GM21786 (cell line): ENCODE measurements at regions not wholly inside any gene's neighbourhood (a gene's known extent, or its start where the extent isn't known, plus 50 kb on each side); places are given as distances from the start of the nearest gene placed in this dataset.
A peak's percentile ranks its signal among the peaks of the same experiment; 100 is the strongest.

Experiments
- ATAC-seq: cut with Tn5 transposase; IDR thresholded peaks from one replicate; pipeline ENCODE4 v1.9.1; 2021; ENCODE audit not compliant: unreplicated experiment

DNA sequence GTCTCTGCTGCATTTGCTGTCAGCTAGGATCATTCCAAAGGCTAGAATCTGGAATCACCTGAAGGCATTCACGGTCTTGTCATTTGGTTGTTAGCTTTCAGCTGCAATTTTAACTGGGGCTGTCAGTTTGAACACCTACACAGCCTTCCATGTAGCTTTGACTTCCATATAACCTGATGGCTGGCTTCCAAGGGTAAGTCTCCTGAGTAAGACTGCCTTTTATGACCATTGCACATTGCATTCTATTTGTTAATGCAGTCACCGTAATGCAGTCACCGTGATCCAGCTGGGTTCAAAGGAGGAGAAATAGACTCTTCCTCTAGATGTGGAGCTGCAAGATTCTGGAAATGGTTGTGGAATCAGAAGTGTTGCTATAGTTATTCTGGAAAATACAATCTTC lies 1284.2 kb downstream of the ADGRL3 start:
- ATAC-seq = no peak

DNA sequence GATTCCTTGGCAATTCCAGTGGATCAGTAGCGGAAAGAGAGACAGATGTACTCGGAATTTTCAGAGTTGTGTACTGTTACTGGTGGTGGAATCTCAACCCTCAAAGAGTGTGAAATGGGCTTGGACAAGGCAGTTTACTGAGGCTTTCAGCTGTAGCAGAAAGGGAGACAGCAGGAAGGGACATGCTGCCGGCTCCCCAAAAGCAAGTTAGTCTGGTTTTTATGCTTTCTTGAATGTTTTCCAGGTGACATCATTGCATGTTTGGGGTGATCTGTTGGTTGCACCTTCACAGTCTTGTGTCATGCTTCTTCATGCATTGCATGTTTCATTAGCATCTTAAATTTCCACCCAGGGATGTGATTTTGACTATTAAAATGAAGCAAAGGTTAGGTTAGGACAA lies 1282.2 kb downstream of the ADGRL3 start:
- no peak for ATAC-seq

DNA sequence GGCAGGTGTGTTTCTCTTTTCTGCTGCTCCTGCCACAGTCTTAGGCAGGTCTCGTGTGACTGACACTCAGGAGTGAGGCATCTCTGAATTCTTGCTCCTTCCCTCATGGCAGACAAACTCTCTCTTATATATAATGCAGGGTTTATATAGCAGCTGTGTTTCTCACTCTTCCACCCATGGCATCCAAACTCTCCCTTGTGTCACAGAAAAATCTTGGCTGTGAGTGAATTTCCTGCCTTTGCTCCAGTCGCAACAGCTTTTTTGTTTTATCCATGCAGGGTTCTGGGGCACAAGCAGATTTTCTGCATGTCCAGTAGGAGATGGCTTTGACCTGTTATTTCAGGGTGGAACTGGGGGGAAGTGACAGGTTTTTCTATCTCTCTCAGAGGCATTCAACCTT lies 1275.5 kb downstream of the ADGRL3 start:
- ATAC-seq = no peak

DNA sequence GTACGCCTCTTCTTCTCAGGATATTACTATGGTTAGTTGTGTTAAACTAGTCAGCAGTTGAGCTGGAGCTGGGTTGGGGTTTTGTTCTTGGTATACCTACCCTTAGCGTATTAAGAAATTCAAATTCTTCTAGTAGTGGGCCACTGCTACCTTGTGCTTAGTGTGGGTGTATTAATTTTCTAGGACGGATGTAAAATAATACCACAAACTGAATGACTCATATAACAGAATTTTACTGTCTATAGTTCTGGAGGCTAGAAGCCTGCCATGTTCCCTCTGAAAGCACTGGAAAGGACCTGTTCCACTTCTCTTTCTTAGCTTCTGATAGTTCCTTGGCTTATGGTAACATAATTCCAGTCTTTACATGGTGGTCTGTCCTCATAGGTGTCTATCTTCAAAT lies 1274.7 kb downstream of the ADGRL3 start:
- no peak for ATAC-seq

DNA sequence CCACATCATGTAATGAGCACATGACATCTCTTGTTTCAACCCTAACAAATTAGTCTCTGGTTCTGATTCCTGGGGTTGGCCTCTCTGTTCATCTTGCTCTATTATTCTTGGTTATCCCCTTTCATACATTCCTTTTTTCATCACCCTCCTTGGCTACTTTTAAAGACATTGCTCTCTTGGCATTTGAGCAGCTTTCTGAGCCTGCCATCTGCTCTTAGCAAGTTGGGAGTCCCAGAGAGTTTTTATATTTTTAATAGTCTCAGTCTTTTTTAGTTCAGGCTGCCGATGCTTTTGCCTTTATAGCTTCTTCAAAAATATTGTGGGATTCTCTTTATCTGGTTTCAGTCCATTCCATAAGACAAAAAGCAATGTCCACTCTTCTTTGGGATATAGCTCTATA lies 1270.9 kb downstream of the ADGRL3 start:
- ATAC-seq = no peak

DNA sequence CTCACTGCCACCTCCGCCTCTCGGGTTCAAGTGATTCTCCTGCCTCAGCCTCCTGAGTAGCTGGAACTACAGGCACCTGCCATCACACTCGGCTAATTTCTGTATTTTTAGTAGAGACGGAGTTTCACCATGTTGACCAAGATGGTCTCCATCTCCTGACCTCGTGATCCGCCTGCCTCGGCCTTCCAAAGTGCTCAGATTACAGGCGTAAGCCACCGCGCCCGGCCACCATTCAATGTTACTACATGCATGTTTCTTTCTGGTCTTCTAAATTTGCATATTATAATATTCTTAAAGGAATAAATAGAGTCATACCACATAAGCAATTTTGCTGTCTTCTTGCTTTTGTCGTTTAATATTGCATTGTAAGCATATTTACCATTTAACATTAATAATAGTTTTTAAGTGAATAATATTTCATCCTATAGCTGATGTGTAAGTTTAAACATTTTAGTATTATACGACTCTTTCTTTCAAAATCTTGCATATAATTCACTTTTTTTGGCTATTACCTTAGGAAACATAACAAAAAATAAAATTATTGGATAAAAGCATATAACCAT lies 1270.4 kb downstream of the ADGRL3 start:
- ATAC-seq = no peak

DNA sequence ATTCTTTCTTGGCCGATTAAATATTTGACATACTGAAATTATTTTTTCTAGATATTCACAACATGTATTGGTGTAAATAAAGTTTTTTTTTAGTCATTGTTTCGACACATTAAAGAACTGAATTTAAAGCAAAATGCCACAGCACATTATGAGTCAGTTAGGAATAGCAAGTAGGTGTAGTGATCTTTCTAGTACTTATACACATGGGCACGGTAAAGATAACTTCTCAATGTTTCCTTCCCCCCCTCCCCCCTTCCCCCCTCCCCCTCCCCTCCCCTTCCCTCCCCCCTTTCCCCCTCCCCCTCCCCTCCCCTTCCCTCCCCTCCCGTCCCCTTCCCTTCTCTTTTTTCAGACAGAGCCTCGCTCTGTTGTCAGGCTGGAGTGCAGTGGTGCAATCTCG lies 1269.9 kb downstream of the ADGRL3 start:
- no peak for ATAC-seq

DNA sequence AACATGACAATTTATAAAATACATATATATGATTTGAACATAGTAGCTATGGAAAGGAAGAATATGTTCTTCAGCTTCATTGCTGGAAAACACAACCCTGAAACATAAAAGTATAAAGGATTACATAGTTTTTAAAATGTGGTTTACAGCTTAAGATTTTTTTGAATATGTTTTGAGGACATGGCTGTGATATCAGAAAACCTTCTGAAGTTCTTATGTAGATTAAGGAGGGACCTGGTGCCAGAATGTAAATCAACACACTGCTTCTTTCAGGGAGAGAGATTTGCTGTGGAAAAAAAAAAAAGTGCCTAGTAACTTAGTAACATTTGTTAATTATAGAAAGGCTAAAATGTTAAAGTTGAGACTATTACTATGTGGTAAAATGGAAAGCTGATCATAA lies 1261.8 kb downstream of the ADGRL3 start:
- no peak for ATAC-seq

DNA sequence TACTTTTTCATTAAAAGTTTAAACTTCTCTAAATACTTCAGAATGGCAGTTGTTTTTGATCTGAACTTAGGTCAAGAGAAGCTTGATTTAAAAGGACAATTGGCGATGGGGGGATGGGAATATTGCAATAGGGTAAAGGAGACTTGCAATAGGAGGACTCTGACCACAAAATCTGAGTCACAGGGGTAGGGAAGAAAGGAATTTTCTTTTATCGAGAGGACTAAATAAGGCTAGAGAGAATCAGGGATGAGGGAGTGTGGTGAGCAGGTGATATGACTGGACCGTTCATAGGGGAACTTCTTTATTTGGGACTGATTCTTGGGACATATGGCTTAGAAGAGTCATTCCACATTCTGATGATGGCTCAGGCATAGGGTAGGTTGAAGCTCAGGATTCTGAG lies 1260.2 kb downstream of the ADGRL3 start:
- no peak for ATAC-seq

DNA sequence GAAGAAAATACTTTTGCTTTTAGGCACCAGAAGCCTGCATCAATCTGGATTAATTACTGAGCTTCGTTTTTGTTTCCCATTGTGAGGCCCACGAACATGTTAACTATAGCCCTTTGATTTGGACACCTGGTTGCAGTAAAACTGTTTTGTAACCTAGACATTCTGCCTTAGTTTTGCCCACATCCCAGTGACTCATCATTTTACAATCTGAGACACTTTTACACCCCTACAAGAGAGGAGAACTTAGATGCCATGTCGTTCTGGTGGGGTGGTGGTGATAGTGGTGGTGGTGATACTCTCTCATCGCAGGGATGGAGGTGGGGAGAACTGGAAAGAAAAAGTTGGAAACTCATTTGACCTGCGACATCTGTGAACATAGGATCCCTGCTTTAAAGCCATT lies 1257.2 kb downstream of the ADGRL3 start:
- ATAC-seq = no peak

DNA sequence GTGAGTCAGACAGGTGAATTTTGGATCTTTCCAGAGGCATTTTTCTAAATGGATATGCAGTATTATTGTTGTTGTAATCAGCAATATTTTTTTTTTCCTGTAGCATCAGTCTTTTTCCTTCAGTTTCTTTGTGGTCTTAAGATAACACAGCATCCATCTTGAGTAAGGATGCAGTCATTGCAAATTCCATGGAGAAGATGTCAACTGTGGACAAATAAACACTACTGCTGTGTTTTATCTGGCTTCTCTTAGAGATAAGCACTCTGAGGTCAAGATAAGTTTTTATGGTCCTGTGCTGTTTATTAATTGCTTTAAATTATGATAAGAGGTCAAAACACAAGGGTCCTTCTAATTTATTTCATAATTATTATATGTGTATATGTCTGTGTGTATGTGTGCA lies 1255.7 kb downstream of the ADGRL3 start:
- no peak for ATAC-seq

DNA sequence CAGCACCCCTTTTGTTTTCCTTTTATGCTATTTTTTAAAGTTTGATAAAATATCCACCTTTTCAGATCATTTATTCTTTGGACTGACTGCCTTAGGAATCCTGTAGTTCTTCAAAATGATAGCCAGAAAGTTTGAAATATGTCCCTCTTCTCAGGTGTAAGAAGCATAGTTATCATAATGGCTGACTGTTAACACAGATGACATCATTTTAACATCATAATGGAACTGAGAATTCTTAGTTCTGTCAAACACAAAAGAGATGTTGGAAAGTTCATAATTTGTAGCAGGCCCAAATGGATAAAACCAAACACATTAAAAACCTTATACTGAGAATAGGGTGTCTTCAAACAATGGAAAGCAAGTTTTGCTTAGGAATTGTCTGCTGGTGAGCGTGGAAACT lies 1254.4 kb downstream of the ADGRL3 start:
- ATAC-seq = no peak

DNA sequence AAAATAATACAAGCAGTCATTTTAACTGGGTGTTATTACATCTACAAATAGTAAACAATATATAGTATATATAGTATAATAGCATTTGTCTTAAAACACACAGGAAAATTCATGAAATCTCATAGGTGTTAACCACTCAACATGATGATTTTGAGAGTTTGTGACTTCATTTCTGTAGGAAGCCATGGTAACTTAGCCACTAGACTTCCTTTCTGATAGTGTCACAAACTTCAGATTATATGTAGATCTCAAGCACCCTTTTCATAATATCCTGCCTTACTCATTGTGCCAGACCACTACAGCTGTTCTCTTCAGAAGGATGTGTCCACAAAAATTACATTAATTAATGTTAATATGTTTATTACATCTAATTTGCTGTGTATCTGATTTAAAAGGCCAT lies 1250.6 kb downstream of the ADGRL3 start:
- ATAC-seq = peak; percentile 75

DNA sequence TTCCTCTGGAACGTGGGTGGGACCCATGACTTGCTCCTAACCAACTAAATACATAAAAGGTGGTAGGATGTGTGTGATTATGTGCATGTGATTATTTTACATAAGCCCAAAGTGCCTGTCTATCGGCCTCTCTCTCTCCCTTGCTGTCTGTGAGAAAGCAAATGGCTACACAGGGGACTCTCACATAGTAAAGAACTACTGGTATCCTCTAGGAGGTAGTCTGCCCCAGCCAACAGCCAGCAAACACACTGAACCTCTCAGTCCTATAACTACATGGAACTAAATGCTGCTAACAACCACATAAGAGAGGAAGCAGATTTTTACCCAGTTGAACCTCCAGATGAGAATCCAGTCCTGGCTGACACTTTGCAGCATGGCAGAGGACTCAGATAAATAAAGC lies 1249.4 kb downstream of the ADGRL3 start:
- ATAC-seq = no peak

DNA sequence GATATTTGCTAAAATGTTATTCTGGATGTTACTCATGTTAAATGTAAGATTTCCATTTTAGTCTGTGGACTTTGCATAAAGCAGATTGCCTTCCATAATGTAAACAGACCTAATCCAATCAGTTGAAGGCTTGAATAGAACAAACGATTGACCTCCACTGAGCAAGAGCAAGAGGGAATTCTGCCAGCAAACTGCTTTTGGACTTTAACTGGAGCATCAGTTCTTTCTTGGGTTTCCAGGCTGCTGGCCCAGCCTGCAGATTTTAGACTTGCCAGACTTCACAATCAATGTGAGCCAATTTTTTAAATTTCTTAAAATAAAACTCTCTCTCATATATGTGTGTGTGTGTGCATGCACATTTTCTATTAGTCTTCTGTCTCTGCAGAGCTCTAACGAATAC lies 1248.8 kb downstream of the ADGRL3 start:
- no peak for ATAC-seq

DNA sequence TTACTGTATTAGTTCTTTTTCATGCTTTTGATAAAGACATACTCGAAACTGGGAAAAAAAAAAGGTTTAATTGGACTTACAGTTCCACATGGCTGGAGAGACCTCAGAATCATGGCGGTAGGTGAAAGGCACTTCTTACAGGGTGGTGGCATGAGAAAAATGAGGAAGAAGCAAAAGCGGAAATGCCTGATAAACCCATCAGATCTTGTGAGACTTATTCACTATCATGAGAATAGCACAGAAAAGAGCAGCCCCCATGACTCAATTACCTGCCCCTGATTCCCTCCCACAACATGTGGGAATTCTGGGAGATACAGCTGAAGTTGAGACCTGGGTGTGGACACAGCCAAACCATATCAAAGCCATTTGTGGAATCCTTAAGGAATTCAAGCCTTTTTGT lies 1238.9 kb downstream of the ADGRL3 start:
- no peak for ATAC-seq

DNA sequence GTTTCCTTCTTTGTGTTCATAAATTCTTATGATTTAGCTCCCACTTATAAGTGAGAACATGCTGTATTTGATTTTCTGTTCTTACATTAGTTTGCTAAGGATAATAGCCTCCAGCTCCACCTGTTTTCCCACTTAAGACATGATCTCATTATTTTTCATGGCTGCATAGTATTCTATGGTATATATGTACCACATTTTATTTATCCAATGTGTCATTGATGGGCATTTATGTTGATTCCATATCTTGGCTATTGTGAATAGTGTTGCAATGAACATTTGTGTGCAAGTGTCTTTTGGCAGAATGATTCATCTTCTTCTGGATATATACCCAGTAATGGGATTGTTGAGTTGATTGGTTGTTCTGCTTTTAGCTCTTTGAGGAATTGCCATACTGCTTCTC lies 1234.8 kb downstream of the ADGRL3 start:
- ATAC-seq = no peak

DNA sequence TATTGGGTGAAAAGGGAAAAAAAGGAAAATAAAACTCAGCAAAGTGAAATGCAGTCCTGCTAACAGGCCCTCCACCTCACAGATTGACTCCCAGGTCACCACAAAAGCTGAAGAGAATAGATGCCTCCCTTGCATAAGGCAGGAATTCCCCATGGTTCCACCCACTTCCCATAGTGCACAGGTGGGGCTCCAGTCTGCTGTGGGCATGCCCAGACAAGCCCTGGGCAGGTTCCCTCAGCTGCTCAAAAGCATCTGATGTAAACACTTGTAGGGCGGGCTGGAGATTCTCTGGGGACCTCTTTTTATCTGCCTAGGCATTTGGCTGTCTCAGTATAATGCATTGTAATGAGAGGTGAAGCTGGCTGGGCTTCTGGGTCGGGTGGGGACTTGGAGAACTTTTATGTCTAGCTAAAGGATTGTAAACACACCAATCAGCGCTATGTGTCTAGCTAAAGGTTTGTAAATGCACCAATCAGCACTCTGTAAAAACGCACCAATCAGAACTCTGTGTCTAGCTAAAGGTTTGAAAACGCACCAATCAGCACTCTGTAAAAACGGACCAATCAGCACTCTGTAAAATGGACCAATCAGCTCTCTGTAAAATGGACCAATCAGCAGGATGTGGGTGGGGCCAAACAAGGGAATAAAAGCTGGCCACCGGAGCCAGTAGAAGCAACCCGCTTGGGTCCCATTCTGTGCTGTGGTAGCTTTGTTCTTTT lies 1231.5 kb downstream of the ADGRL3 start:
- ATAC-seq = peak; percentile 70

DNA sequence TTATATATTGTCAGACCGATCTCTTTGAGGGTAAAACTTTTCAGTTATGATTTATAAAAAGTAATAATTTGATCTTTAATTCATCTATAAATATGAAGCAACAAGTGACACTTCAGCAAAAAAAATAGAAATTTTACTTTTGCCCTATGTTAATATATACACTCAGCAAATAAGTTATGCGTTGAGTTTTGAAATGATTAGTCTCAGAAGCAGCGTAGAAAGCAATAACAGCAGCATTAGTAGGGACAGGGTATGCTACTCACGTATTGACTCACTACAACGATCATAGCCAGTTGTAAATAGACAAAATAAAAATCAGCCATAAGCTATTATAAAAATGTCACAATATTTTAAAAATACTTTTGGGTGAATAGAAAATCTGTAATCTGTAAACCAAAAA lies 1229.2 kb downstream of the ADGRL3 start:
- no peak for ATAC-seq

DNA sequence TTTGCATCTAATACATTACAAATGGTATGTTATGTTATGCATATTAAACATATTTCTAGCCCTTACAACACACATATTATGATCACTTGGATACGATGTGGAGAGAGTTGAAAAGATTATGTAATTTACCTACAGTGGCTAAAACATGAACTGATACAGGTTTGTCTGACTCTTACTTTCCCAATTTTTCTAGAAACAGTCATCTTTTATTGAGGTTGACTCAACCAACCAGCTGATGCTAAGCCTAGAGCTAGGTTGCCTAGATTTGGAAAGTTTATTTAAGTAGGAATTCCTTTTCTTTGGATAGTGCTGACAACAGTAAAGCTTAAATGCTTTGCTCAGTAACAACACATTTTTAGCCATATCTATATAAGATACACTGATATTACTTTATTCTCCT lies 1215.1 kb downstream of the ADGRL3 start:
- no peak for ATAC-seq

DNA sequence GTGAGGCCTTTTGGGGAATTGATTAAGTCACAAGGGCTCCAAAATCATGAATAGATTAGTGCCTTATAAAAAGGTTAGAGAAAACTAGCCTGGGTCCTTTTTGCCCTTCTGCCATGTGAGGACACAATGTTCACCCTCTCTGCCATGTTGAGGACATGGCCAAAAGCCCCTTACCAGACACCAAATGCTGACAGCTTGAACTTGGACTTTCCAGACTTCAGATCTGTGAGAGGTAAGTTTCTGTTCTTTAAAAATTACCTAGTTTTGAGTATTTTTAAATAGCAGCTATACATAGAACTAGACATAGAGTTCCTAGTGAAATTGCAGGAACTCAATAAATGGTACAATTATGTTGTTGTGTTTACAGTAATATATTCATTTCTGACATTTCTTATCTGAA lies 1214.4 kb downstream of the ADGRL3 start:
- ATAC-seq = no peak

DNA sequence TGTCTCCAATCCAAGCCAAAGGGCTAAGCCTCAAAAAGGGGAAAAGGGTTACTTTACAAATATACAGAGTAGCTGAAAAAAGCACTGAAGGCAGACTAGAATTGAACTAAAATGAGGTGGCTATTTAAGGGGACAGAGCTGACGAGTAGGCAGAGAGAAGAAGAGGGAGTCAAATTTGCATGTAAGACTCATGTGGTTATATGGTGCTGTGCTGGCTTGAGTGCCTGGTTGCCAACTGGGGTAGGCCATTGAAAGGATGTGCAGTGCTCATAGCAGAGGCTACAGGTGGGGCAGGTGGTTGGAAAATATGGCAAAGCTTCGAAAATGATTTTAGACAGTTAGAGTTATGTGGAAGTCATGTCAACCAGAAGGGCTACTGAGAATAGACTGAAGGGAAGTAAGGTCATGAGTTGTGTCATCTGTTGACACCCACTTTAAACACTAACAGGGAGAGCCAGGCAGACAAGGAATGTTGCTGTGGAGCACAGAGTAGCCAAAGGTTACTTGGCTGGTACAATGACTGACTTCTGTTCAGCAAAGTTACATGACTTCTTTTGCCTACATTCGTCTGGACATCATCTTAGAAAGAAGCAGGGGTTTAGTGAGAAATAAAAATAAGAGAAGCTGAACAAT lies 1210.4 kb downstream of the ADGRL3 start:
- ATAC-seq = no peak

DNA sequence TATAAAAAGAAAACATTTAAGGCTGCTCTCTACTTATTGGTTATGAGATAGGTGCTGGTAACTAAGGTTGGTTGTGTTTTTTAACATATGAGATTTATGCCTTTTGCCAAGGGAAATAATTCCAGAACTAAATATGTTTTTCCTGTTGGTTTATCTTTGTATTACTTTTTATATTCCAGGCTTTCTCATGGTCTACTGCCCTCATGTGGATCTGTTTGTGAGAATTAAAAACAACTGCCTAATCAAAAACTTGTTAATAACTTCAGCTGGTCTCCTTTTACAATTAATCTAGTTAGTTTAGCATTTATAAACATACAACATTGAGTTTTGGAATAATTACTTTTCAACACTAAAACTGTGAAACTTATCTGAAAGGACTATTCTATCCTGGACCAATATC lies 1208.3 kb downstream of the ADGRL3 start:
- ATAC-seq = no peak
